ENCODE measurements at regions not wholly inside any gene's neighbourhood (a gene's known extent, or its start where the extent isn't known, plus 50 kb on each side); places are given as distances from the start of the nearest gene placed in this dataset.

DNA sequence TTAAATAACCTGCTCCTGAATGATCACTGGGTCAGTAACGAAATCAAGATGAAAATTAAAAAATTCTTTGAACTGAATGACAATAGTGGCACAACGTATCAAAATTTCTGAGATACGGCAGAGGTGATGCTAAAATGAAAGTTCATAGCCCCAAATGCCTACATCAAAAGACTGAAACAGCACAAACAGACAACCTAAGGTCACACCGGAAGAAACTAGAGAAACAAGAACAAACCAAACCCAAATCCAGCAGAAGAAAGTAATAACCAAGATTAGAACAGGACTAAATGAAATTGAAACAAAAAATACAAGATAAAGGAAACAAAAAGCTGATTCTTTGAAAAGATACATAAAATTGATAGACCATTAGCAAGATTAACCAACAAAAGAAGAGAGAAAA, 324.1 kb downstream of the RBM26 start:
- H3K4me3 ChIP-seq, result no peak overlapping the region
- H3K9me3 ChIP-seq, result no peaks in the 10 kb centered on the region
- TF ChIP-seq, protein P1, sequence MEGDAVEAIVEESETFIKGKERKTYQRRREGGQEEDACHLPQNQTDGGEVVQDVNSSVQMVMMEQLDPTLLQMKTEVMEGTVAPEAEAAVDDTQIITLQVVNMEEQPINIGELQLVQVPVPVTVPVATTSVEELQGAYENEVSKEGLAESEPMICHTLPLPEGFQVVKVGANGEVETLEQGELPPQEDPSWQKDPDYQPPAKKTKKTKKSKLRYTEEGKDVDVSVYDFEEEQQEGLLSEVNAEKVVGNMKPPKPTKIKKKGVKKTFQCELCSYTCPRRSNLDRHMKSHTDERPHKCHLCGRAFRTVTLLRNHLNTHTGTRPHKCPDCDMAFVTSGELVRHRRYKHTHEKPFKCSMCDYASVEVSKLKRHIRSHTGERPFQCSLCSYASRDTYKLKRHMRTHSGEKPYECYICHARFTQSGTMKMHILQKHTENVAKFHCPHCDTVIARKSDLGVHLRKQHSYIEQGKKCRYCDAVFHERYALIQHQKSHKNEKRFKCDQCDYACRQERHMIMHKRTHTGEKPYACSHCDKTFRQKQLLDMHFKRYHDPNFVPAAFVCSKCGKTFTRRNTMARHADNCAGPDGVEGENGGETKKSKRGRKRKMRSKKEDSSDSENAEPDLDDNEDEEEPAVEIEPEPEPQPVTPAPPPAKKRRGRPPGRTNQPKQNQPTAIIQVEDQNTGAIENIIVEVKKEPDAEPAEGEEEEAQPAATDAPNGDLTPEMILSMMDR (IDR thresholded peaks at IDR 0.05), result no peak
- TF ChIP-seq POLR2AphosphoS5 (IDR thresholded peaks at IDR 0.05) (no peak), EP300 (IDR thresholded peaks at IDR 0.05) (no peak), POLR2A (IDR thresholded peaks at IDR 0.05) (no peak)
- H3K4me1 ChIP-seq, result no peaks in the 10 kb centered on the region
- 75 to 87% methylated on average over 4 of the region's 4 CpGs for WGBS, 2 donors (ENCODE audit: low coverage in 1 of 2)
- H3K36me3 ChIP-seq, result no peaks in the 10 kb centered on the region
- H3K27me3 ChIP-seq, result no peaks in the 10 kb centered on the region
- ATAC-seq, result no peak
- H3K27ac ChIP-seq, result no peak overlapping the region

DNA sequence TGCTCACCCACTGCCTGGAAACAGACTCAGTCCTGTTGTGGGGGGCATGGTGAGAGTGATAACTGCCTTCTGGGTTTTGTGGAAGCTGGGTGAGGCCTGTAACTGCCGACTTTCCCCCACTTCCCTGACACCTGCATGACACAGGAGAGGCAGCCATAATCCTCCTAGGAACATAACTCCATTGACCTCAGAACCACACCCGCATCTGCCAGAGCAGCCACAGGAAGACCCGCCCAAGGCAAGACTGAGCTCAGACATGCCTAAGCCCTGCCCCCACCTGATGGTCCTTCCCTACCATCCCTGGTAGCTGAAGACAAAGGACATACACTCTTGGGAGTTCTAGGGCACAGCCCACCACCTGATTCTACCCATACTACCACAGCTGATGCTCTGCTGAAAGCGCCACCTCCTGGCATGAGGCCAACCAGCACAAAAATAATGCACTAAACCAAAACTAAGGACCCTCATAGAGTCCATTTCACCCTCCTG, 326.7 kb downstream of the RBM26 start:
- Histone ChIP-seq H3K9me3 (no peaks in the 10 kb centered on the region), H3K4me1 (no peaks in the 10 kb centered on the region), H3K4me3 (no peak overlapping the region), H3K36me3 (no peaks in the 10 kb centered on the region), H3K27ac (no peak overlapping the region), H3K27me3 (no peaks in the 10 kb centered on the region)
- no peak for ATAC-seq
- TF ChIP-seq POLR2A (IDR thresholded peaks at IDR 0.05) (no peak), EP300 (IDR thresholded peaks at IDR 0.05) (no peak), POLR2AphosphoS5 (IDR thresholded peaks at IDR 0.05) (no peak)
- TF ChIP-seq, protein P1 (IDR thresholded peaks at IDR 0.05), result no peak
- 100% methylated on average over 2 of the region's 4 CpGs; no CpG with 5 or more reads in 1 of the 2 donors for WGBS, 2 donors (ENCODE audit: low coverage in 1 of 2)

DNA sequence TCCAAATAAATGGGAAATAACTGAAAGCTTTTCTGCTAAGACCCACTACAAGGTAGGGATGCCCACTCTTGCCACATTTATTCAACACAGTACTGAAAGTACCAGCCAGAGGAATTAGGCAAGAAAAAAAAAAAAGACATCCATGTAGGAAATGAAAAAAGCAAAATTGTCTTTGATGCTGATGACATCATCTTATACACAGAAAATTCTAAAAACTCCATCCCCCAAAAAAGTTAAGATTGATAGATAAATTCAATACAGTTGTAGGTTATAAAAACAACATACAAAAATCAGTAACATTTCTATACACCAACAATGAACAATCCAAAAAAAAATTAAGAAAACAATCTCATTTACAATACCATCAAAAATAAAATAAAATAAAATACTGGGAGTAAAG, 330.4 kb downstream of the RBM26 start:
- Histone ChIP-seq H3K4me1 (no peaks in the 10 kb centered on the region), H3K27me3 (no peaks in the 10 kb centered on the region), H3K9me3 (no peaks in the 10 kb centered on the region), H3K27ac (no peak overlapping the region), H3K4me3 (no peak overlapping the region), H3K36me3 (no peaks in the 10 kb centered on the region)
- no peak for TF ChIP-seq POLR2A (IDR thresholded peaks at IDR 0.05)
- no peak for TF ChIP-seq EP300 (IDR thresholded peaks at IDR 0.05)
- TF ChIP-seq, protein P1 (IDR thresholded peaks at IDR 0.05), result no peak
- TF ChIP-seq POLR2AphosphoS5 (IDR thresholded peaks at IDR 0.05), result no peak
- no peak for ATAC-seq

DNA sequence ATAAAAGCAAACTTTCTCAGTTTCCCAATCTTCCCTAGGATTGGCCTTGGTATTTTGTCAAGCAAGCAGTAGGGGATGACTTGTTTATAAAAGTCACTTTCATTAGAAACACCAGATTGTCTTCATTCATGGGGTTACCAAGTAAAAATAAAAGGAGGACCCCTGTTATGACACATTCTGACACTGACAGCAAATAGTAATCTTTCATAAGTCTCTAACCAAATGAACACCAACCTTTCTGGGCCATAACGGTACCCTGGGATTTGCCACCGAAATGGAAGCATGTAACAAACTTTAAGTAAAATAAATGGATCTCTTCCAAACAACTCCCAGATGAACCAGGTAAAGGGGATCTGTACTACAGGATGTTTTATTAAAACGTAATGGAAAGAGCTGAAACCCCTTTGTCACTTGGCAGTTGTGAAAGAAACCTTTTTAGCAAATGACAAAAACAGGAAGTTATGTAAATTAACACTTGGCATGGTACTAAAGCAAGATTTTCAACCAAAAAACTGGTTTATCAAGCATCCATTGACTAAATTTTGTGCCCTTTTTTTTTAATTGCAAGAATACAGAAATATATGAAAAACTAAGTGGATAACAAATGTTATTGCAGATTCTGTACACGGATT, 335.6 kb downstream of the RBM26 start:
- TF ChIP-seq POLR2A (IDR thresholded peaks at IDR 0.05), result no peak
- no peak for TF ChIP-seq EP300 (IDR thresholded peaks at IDR 0.05)
- TF ChIP-seq POLR2AphosphoS5 (IDR thresholded peaks at IDR 0.05), result no peak
- TF ChIP-seq, protein P1 (IDR thresholded peaks at IDR 0.05), result no peak
- no peaks in the 10 kb centered on the region for H3K36me3 ChIP-seq
- H3K27me3 ChIP-seq, result no peaks in the 10 kb centered on the region
- H3K4me3 ChIP-seq, result no peak overlapping the region
- no peak for ATAC-seq
- WGBS, 2 donors (ENCODE audit: low coverage in 1 of 2), result 50 to 53% methylated on average over 4 of the region's 4 CpGs
- no peak overlapping the region for H3K27ac ChIP-seq
- H3K4me1 ChIP-seq, result no peaks in the 10 kb centered on the region
- H3K9me3 ChIP-seq, result no peaks in the 10 kb centered on the region

DNA sequence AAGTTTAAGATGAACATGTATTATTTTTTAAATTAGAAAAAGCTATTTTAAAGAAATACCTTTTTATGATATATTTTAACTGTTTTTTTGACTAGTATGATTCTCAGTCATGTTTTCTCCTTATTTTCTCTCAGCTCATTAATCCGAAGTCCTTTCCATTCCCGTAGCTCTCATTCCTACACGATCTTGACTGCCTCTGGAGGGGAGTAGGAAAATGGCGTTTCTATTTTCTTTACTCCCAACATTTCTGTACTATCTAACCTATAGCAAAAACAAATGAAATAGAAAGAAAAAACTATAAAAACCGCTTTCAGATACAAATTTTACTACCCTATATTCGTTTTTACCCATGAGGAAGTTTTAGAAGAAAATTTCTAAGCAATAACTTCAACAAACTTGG, 343.8 kb downstream of the RBM26 start:
- no peak for ATAC-seq
- Histone ChIP-seq H3K4me3 (no peak overlapping the region), H3K27ac (no peak overlapping the region), H3K36me3 (no peaks in the 10 kb centered on the region), H3K4me1 (no peaks in the 10 kb centered on the region), H3K27me3 (no peaks in the 10 kb centered on the region), H3K9me3 (no peaks in the 10 kb centered on the region)
- TF ChIP-seq POLR2A (IDR thresholded peaks at IDR 0.05) (no peak), POLR2AphosphoS5 (IDR thresholded peaks at IDR 0.05) (no peak), EP300 (IDR thresholded peaks at IDR 0.05) (no peak)
- TF ChIP-seq, protein P1 (IDR thresholded peaks at IDR 0.05), result no peak
- WGBS, 2 donors (ENCODE audit: low coverage in 1 of 2), result 55 to 65% methylated on average over 6 of the region's 6 CpGs

Data from gastroesophageal sphincter (tissue), 4 donors.